GM19438 (cell line): ENCODE measurements at regions not wholly inside any gene's neighbourhood (a gene's known extent, or its start where the extent isn't known, plus 50 kb on each side); places are given as distances from the start of the nearest gene placed in this dataset.

ENCODE experiments used
- ATAC-seq: cut with Tn5 transposase; IDR thresholded peaks from one replicate; pipeline ENCODE4 v1.9.1; 2021; ENCODE audit warnings: low read depth; ENCODE audit not compliant: unreplicated experiment

GRCh38 chr12:100737168-100737567, 57.4 kb upstream of the ANO4 start:
- no peak for ATAC-seq

DNA sequence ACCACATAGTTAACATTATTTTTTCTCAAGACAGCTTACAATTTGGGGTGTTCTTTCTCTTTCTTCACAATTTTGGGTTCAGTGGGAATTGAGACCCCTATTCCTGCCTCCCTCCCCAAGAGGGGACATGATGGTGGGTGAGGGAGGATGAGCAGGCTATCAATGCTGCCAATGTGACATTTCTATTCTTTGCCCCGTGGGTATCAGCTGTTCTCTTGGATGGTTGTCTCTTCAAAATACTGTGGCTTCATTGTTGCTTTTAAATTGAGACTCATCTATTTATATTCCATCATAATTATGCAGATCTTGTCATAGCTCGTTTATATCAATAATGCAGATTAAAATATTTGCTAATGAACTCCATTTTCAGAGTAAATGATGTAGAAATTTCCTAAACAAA, 56.5 kb upstream of the ANO4 start:
- ATAC-seq = no peak

DNA sequence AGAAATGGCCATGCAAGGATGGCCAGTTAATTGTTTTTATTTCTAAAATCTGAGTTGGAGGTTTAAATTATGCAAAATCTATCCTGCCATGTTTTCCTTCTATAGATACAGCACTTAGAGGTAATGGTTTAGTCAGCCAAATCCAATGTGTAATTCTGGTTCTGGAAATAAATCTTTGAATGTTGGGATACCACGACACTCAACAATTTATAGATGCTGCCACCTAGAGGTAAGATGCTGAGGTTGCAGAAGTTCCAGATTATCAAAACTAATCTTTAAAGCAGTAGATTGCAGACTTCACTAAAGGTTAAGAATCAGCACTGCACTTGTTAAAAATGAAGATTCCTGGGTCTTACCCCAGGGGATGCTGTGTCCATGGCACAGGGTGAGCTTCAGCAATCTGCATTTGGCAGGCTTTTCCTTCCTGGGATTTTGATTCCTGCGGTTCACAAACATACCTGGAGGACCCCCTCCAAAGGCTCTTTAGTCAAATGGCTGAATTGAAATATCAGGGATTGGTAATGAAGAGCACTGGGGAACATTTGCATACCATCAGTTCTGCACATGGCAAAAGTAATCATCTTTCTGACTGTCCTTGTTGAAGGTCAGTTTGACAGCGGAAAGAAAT, 53.4 kb upstream of the ANO4 start:
- no peak for ATAC-seq

DNA sequence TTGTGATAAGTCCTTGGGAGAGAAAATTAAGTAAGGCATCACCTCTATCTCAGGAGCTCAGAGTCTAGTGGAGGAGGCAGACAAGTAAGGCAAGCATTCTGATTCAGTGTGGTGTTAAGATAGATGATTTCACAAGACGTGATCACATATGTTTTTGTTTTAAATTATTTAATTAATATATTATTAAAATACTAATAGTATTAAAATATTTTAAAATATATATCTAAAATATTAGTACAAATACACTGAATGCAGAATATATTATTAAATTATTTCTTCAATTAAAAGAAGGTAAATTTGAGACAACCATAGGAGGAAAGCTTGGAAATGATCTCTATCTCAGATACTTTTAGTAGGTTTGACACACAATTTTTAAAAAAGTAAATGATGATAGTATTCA, 51.5 kb upstream of the ANO4 start:
- ATAC-seq = no peak
